IMR-90 (cell line): ENCODE measurements at regions not wholly inside any gene's neighbourhood (a gene's known extent, or its start where the extent isn't known, plus 50 kb on each side); places are given as distances from the start of the nearest gene placed in this dataset.

Source experiments
- BHLHE40 ChIP-seq: fragments of 150-350 bp; IDR thresholded peaks from 2 replicates; pipeline ENCODE4 v1.6.1; 2016; ENCODE audit warnings: mild to moderate bottlenecking, low read depth, low read length
- CEBPB ChIP-seq: IDR thresholded peaks from 2 replicates; pipeline ENCODE4 v1.6.1; 2012; ENCODE audit warnings: low read depth, low read length, improper control_type of control experiment
- CTCF ChIP-seq: conservative IDR thresholded peaks from 2 replicates; pipeline ENCODE4 v1.5.1; 2012; ENCODE audit warnings: mild to moderate bottlenecking, low read depth, low read length, improper control_type of control experiment
- ELK1 ChIP-seq: fragments of 150-350 bp; IDR thresholded peaks from 2 replicates; pipeline ENCODE4 v1.6.1; 2016; ENCODE audit warnings: low read depth, mild to moderate bottlenecking, low read length, moderate library complexity, borderline replicate concordance
- FOS ChIP-seq: fragments of 150-350 bp; IDR thresholded peaks from 2 replicates; pipeline ENCODE4 v1.6.1; 2016; ENCODE audit warnings: low read depth, low read length
- MAFK ChIP-seq: IDR thresholded peaks from 2 replicates; pipeline ENCODE4 v1.6.1; 2012; ENCODE audit warnings: low read depth, low read length, improper control_type of control experiment
- MAZ ChIP-seq: IDR thresholded peaks from 2 replicates; pipeline ENCODE4 v1.6.1; 2012; ENCODE audit warnings: low read depth, mild to moderate bottlenecking, low read length, improper control_type of control experiment, moderate library complexity, borderline replicate concordance
- MXI1 ChIP-seq: IDR thresholded peaks from 2 replicates; pipeline ENCODE4 v1.6.1; 2012; ENCODE audit warnings: low read depth, mild to moderate bottlenecking, low read length, moderate library complexity, borderline replicate concordance
- POLR2A ChIP-seq: IDR thresholded peaks from 2 replicates; pipeline ENCODE4 v1.6.1; 2012; ENCODE audit warnings: mild to moderate bottlenecking, low read depth, low read length
- RAD21 ChIP-seq: IDR thresholded peaks from 2 replicates; pipeline ENCODE4 v1.6.1; 2012; ENCODE audit warnings: low read length, improper control_type of control experiment
- RCOR1 ChIP-seq: IDR thresholded peaks from 2 replicates; pipeline ENCODE4 v1.6.1; 2012; ENCODE audit warnings: mild to moderate bottlenecking, low read length, improper control_type of control experiment; ENCODE audit not compliant: insufficient replicate concordance
- RFX5 ChIP-seq: IDR thresholded peaks from 2 replicates; pipeline ENCODE4 v1.8.0; 2012; ENCODE audit warnings: low read depth, mild to moderate bottlenecking, low read length, moderate library complexity
- SMC3 ChIP-seq: fragments of 150-350 bp; IDR thresholded peaks from 2 replicates; pipeline ENCODE4 v1.6.1; 2016; ENCODE audit warnings: low read depth, mild to moderate bottlenecking, antibody characterized with exemption, low read length, moderate library complexity
- USF2 ChIP-seq: fragments of 150-350 bp; IDR thresholded peaks from 2 replicates; pipeline ENCODE4 v1.6.1; 2017; ENCODE audit warnings: mild to moderate bottlenecking, antibody characterized with exemption, low read length, low read depth

- TF ChIP-seq CTCF (no peak), CEBPB (no peak), POLR2A (no peak), SMC3 (no peak), MXI1 (no peak), RAD21 (no peak), MAFK (no peak), RFX5 (no peak), RCOR1 (no peak), ELK1 (no peak), BHLHE40 (no peak), USF2 (no peak), FOS (no peak), MAZ (no peak)
Observed at GRCh38 chr21:35190201-35190701, 141.1 kb upstream of the RUNX1 start.
